Forelimb muscle (tissue), 1 donor: ENCODE measurements at regions not wholly inside any gene's neighbourhood (a gene's known extent, or its start where the extent isn't known, plus 50 kb on each side); places are given as distances from the start of the nearest gene placed in this dataset.

Source experiments
- DNase-seq: peaks from one replicate; pipeline ENCODE4 v3.0.0-alpha.2; 2013; ENCODE audit warnings: low read depth

- DNase-seq: no peak
Measured at GRCh38 chr16:9186061-9186460, 94.6 kb downstream of the HAPSTR1 start.

GRCh38 chr16:9188721-9189120 is 97.3 kb downstream of the HAPSTR1 start:
- no peak for DNase-seq

GRCh38 chr16:9191274-9191850 is 99.9 kb downstream of the HAPSTR1 start:
- no peak for DNase-seq

GRCh38 chr16:9192746-9193145 is 101.3 kb downstream of the HAPSTR1 start:
- DNase-seq: no peak

GRCh38 chr16:9195287-9195686 is 103.8 kb downstream of the HAPSTR1 start:
- DNase-seq: no peak

GRCh38 chr16:9197957-9198661 is 106.7 kb downstream of the HAPSTR1 start:
- no peak for DNase-seq

- no peak for DNase-seq
Measured at GRCh38 chr16:9199311-9199710, 107.9 kb downstream of the HAPSTR1 start.

GRCh38 chr16:9199751-9200150 is 108.3 kb downstream of the HAPSTR1 start:
- no peak for DNase-seq

- no peak for DNase-seq
Measured at GRCh38 chr16:9203956-9204355, 112.5 kb downstream of the HAPSTR1 start.

GRCh38 chr16:9205661-9206060 is 114.2 kb downstream of the HAPSTR1 start:
- DNase-seq: no peak

GRCh38 chr16:9206156-9206555 is 114.7 kb downstream of the HAPSTR1 start:
- no peak for DNase-seq

- no peak for DNase-seq
Measured at GRCh38 chr16:9212621-9213020, 121.2 kb downstream of the HAPSTR1 start.

- no peak for DNase-seq
Measured at GRCh38 chr16:9219813-9220212, 128.4 kb downstream of the HAPSTR1 start.

GRCh38 chr16:9225527-9226316 is 134.3 kb downstream of the HAPSTR1 start:
- DNase-seq: no peak

- DNase-seq: no peak
Measured at GRCh38 chr16:9226924-9227323, 135.5 kb downstream of the HAPSTR1 start.

GRCh38 chr16:9231039-9231438 is 139.6 kb downstream of the HAPSTR1 start:
- no peak for DNase-seq

GRCh38 chr16:9232102-9232770 is 140.8 kb downstream of the HAPSTR1 start:
- no peak for DNase-seq

GRCh38 chr16:9235867-9236266 is 144.4 kb downstream of the HAPSTR1 start:
- DNase-seq: no peak

- DNase-seq: no peak
Measured at GRCh38 chr16:9236319-9236718, 144.9 kb downstream of the HAPSTR1 start.

- DNase-seq: no peak
Measured at GRCh38 chr16:9238346-9238745, 146.9 kb downstream of the HAPSTR1 start.

GRCh38 chr16:9241177-9241576 is 149.7 kb downstream of the HAPSTR1 start:
- DNase-seq: no peak

- DNase-seq: no peak
Measured at GRCh38 chr16:9248162-9248561, 156.7 kb downstream of the HAPSTR1 start.
